8988T (cell line): ENCODE measurements at regions not wholly inside any gene's neighbourhood (a gene's known extent, or its start where the extent isn't known, plus 50 kb on each side); places are given as distances from the start of the nearest gene placed in this dataset.
"Not testable (repeated sequence)": the region's sequence is repeated elsewhere in the genome, so short reads cannot be mapped to it uniquely, and the experiment has no call there.

ENCODE experiments used
- DNase-seq: peaks from one replicate; pipeline ENCODE4 v3.0.0; 2011

DNA sequence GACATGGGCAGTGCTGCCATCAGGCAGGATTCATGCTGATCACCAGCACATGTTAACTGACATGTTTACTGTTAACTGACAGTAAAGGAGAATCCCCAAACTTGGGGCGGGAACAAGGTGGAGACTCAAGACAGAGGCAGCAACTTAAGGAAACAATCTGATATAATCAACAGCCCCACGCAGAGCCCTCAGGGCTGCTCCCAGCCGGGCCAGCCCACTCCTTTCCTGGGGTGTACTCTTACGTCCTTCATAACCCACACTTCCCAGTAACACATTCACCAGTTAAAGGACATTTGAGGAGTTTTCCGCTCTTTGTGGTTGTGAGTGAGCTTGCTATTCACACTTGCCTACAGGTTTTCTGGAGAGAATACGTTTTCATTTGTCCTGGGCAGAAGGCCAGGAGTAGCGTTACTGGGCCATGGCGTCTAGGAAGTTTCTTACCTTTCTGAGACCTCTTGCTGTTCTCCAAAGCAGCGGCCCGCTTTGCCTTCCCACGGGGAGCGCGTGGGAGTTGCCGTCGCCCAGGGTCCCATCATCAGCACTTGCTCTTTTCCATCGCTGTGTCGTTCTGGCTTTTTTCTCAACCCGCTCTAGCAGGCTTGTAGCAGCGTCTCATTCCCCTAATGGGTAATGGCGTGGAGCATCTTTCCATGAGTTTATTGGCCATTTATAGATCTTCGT, 56.4 kb downstream of the FOXF2 start:
- no peak for DNase-seq

GRCh38 chr6:1449896-1450295, 60.5 kb downstream of the FOXF2 start:
- no peak for DNase-seq

- no peak for DNase-seq
These were observed 63.6 kb downstream of the FOXF2 start for GRCh38 chr6:1453024-1453423.

DNA sequence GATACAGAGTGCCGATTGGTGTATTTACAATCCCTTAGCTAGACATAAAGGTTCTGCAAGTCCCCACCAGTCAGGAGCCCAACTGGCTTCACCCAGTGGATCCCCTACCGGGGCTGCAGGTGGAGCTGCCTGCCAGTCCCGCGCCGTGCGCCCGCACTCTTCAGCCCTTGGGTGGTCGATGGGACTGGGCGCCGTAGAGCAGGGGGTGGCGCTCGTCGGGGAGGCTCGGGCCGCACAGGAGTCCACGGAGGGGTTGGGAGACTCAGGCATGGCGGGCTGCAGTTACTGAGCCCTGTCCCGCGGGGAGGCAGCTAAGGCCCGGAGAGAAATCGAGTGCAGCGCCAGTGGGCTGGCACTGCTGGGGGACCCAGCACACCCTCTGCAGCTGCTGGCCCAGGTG, 67.4 kb downstream of the FOXF2 start:
- DNase-seq, result not testable (repeated sequence)

DNA sequence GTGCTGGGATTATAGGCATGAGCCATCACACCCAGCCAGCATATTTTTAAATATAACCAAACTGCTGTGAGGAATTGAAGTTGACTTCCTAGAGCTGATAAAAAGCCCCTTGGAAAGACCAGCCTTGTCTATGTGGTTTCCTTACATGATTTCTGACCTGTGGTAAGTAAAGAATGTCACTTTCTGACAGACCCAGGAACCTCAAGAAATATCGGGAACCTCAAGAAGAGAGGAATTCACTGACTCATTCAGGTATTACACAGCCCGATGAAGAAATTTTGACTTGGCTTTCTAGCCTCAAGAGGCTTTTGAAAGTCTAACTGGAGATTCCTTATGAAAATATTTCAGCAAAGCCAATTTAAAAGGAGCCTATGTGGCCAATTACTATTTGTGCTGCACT, 71.8 kb downstream of the FOXF2 start:
- no peak for DNase-seq

DNA sequence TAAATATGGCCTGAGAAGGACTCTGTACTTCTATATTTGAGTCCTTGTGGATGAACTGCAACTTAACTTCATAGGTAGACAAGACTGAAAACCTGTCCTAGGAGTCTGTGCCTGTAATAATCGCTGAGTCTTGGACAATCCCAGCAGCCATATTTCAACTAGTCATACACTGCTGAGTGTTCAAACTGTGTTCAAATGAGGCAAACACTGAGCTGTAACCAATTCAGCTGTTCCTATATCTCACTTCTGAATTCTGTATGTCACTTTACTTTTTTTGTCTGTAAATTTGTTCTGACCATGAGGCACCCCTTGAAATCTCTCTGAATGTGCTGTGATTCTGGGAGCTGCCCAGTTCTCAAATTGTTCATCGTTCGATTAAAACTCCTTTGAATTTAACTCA, 72.4 kb downstream of the FOXF2 start:
- no peak for DNase-seq

DNA sequence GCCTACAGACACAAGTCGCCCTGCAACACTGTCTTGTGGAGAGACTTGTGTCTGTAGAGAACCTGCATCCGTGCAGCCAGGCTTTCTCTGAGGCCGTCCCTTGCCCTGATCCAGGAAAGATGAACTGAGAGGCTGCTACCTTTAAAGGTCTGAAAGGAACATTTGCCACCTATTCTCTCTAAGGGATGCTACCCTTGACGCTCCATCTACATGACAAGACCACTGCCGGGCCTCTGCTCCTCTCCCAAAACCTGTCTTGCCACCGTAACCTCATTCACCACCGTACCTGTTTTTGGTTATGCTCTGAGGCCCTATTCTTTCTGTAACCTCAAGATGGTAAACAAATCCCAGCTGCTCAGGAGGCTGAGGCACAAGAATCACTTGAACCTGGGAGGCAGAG, 73.9 kb downstream of the FOXF2 start:
- DNase-seq, result no peak

- no peak for DNase-seq
These were observed 74.5 kb downstream of the FOXF2 start for GRCh38 chr6:1463751-1464426.

- DNase-seq, result no peak
These were observed 75.5 kb downstream of the FOXF2 start for GRCh38 chr6:1464781-1465370.

DNA sequence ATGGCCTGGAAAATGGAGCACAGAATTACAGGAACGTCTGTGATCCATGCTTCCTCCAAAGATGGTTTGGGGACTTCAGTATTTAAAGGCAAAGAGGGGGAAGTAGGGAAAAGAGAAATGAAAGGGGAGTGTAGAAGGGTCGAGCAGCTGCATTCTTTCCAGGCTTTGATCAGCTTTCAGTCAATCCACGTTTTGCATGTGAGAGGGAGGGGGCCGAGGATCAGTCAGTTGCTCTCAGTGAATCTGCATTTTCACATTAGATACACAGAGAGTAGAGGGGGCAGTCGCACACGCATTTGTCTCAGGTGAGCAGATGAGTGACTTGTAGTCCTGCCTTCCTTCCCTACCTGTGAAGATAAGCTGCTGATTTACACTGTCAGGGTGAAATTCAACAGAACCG, 78.8 kb downstream of the FOXF2 start:
- no peak for DNase-seq

GRCh38 chr6:1470040-1470439, 80.7 kb downstream of the FOXF2 start:
- DNase-seq, result no peak

- no peak for DNase-seq
These were observed 83.3 kb downstream of the FOXF2 start for GRCh38 chr6:1472643-1473042.

DNA sequence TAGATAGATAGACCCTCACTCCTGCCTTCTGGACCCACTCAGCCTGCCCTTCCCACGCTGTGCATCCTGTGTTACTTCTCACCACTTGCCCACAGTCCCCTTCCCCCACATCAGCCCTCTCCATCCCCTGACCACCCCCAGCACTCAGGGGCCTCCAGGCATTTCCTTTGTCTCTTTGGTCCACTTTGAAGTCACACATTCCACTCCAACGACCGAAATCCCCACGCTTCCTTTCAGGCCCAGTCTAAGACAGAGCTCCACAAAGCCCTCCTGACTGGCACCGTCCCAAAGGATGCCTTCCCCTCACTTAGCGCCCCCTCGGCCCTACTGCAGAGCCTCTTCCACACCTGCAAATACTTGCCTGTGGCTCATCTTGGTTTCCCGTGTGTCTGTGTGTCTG, 83.8 kb downstream of the FOXF2 start:
- DNase-seq, result no peak

GRCh38 chr6:1473598-1473997, 84.2 kb downstream of the FOXF2 start:
- DNase-seq, result no peak

DNA sequence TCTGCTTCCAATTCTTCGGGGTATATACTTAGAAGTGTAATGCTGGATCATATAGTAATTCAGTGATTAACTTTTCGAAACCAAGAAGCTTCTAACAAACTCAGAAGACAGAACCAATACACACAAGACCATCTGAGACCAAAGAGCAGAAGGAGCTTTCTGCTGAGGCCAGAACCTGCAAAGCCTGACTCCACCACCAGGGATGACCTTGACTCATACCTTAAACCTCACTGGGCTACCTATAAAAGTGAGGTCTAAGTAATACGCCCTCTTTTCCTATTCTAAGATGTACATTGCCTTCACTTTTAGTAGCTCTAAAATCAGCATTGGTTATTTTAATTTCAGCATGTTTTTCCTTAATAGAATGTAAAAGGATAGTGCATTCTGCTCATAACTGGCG, 84.8 kb downstream of the FOXF2 start:
- no peak for DNase-seq

DNA sequence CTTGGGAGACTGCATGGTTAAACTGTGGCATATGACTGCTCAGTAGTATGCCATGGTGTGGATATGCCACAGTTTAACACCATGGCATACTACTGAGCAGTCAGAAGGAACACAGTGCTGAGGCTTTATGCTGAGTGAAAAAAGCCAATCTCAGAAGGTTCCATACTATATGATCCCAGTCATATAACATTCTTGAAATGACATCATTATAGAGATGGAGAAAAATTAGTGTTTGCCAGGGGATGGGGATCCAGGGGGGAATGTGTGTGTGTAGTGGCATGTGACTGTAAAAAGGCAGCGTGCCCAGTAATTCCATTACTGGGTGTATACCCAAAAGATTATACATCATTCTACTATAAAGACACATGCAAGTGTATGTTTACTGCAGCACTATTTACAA, 85.8 kb downstream of the FOXF2 start:
- no peak for DNase-seq

DNA sequence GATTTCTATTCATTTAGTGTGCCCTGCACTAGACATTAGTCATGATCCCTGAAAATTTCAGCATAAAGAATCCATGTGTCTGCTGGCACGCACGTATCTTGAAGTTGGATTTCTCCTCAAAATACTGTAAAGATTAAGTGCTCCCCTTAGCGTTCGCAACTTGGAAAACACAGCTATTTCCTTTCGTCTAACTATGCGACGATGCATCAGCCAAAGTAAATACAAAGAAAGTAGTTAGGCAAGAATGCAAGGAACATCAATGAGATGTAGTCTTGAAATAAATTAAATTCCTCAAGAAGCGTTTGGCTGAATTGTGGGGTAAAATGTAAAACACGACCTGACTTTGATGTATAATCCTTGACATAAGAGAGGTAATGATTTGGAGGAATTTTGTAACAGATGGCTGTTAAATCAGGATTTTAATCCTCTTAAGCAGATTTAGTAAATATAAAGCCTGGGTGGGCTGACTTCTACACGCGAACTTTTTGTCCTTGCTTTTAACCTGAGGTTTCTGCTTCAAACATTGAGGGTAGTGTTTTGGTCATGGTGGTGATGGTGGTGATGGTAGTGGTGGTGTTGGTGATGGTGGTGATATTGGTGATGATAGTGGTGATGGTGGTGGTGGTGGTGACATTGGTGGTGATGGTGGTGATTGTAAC, 88.2 kb downstream of the FOXF2 start:
- no peak for DNase-seq

GRCh38 chr6:1478163-1478826, 88.9 kb downstream of the FOXF2 start:
- DNase-seq, result not testable (repeated sequence)

- no peak for DNase-seq
These were observed 89.7 kb downstream of the FOXF2 start for GRCh38 chr6:1479095-1479494.

DNA sequence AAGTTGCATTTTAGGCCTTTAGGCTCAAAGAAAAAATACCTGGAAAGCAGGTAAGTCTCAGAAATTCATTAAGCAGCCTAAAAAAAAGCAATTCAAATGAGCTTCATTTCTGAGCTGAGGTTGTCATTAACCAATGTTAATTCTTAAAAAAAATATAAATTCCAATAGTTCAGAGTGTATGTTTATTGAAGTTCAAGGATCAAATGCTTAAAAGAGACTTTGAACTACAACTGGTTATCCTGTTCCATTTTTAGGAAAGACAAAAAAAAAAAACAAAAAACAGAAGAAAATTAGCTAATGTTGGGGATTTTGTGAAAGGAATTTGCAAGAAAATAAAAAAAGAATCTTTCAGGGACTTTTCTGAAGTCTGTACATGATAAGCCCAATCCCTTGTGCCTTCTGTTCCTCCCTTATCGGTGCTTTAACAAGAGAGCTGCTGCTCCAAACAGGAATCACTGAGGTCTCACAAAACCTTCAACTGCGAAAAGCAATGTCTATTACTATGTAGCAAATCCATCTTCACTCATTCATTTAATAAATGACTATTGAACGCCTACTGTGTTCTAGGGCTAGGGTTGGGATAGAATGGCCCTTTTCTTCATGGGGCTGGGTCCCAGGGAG, 90.3 kb downstream of the FOXF2 start:
- DNase-seq, result no peak

GRCh38 chr6:1481286-1481685, 91.9 kb downstream of the FOXF2 start:
- peak; percentile 46 for DNase-seq

DNA sequence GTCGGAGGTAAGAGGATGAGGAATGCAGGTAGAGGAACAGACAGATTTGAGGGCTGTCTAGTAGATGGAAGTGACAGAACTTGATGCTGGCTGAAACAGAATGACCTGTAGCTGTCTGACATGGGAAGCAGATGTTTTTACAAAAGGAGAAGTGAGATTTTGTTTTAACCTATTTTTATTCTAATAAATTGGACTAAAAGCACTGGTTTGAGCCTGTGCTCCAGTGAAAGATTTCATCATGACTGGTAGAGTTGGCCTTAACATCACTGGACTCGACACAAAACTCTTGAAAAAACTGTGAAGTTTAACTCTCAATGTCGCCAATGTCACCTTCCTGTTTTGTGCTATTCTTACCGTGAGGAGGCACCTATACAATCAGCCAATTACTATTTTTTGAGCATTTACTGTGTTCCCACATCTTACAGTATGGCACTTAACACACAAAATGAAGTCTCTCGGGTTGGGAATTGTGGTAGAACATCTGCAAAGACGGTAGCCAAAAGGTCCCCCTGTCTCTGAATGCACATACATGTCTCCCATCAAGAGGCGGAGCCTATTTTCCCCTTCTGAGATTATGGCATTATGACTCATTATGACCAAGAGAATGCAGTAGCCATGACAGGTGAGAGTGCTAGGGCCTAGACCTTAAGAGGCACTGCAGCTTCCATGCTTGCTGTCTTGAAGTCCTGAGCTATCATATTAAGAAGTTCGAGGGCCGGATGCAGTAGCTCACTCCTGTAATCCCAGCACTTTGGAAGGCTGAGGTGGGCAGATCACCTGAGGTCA, 93.2 kb downstream of the FOXF2 start:
- DNase-seq, result no peak
